Activated naive CD8-positive, alpha-beta T cell treated with anti-CD3 and anti-CD28 coated beads for 36 hours (primary cell): ENCODE measurements at regions not wholly inside any gene's neighbourhood (a gene's known extent, or its start where the extent isn't known, plus 50 kb on each side); places are given as distances from the start of the nearest gene placed in this dataset.
A peak's percentile ranks its signal among the peaks of the same experiment; 100 is the strongest.

Experiments
- DNase-seq: peaks from one replicate; pipeline ENCODE4 v3.0.0; 2021
- H3K27ac Mint-ChIP-seq: one replicate; pipeline ENCODE4 v1.8.0; 2022; ENCODE audit warnings: mild to moderate bottlenecking, moderate library complexity, mixed read lengths
- H3K27me3 Mint-ChIP-seq: one replicate; pipeline ENCODE4 v1.8.0; 2022; ENCODE audit warnings: mild to moderate bottlenecking, mixed read lengths
- H3K36me3 Mint-ChIP-seq: one replicate; pipeline ENCODE4 v1.8.0; 2021; ENCODE audit warnings: mild to moderate bottlenecking, mixed read lengths
- H3K4me1 Mint-ChIP-seq: one replicate; pipeline ENCODE4 v1.8.0; 2021; ENCODE audit warnings: mixed read lengths
- H3K4me3 Mint-ChIP-seq: one replicate; pipeline ENCODE4 v1.8.0; 2022; ENCODE audit warnings: mild to moderate bottlenecking, moderate library complexity, mixed read lengths
- H3K9me3 Mint-ChIP-seq: one replicate; pipeline ENCODE4 v1.8.0; 2022; ENCODE audit warnings: mixed read lengths

GRCh38 chr3:107870943-107871638 is 219.7 kb downstream of the CD47 start:
- Mint-ChIP-seq H3K9me3 (peaks cover 2% of the 10 kb centered on the region), H3K36me3 (no peaks in the 10 kb centered on the region), H3K27me3 (peaks cover 12% of the 10 kb centered on the region), H3K27ac (peak overlapping the region; percentile 63), H3K4me3 (no peak overlapping the region), H3K4me1 (peaks cover 9% of the 10 kb centered on the region)
- DNase-seq = no peak

GRCh38 chr3:107870096-107870495 is 220.7 kb downstream of the CD47 start:
- no peak for DNase-seq
- Mint-ChIP-seq H3K27me3 (peaks cover 11% of the 10 kb centered on the region), H3K9me3 (peaks cover 2% of the 10 kb centered on the region)

GRCh38 chr3:107868449-107868848 is 222.4 kb downstream of the CD47 start:
- Mint-ChIP-seq H3K27ac (no peak overlapping the region), H3K4me3 (no peak overlapping the region)

More at GRCh38 chr3:107870096-107870495, 220.7 kb downstream of the CD47 start:
- no peak overlapping the region for H3K4me3 Mint-ChIP-seq
- peaks cover 9% of the 10 kb centered on the region for H3K4me1 Mint-ChIP-seq
- H3K36me3 Mint-ChIP-seq = no peaks in the 10 kb centered on the region
- H3K27ac Mint-ChIP-seq = no peak overlapping the region

GRCh38 chr3:107861904-107862303 is 228.9 kb downstream of the CD47 start:
- Mint-ChIP-seq H3K4me1 (no peaks in the 10 kb centered on the region), H3K4me3 (no peak overlapping the region), H3K27ac (no peak overlapping the region), H3K9me3 (no peaks in the 10 kb centered on the region), H3K27me3 (no peaks in the 10 kb centered on the region), H3K36me3 (no peaks in the 10 kb centered on the region)
- DNase-seq = no peak

More at GRCh38 chr3:107868449-107868848, 222.4 kb downstream of the CD47 start:
- no peaks in the 10 kb centered on the region for H3K36me3 Mint-ChIP-seq
- no peaks in the 10 kb centered on the region for H3K27me3 Mint-ChIP-seq
- H3K9me3 Mint-ChIP-seq = peaks cover 2% of the 10 kb centered on the region
- DNase-seq = no peak
- peaks cover 9% of the 10 kb centered on the region for H3K4me1 Mint-ChIP-seq

- H3K27me3 Mint-ChIP-seq = no peaks in the 10 kb centered on the region
- H3K36me3 Mint-ChIP-seq = no peaks in the 10 kb centered on the region
- H3K27ac Mint-ChIP-seq = no peak overlapping the region
- no peaks in the 10 kb centered on the region for H3K9me3 Mint-ChIP-seq
- DNase-seq = no peak
- H3K4me3 Mint-ChIP-seq = no peak overlapping the region
- H3K4me1 Mint-ChIP-seq = no peaks in the 10 kb centered on the region
Observed at GRCh38 chr3:107861422-107861821, 229.4 kb downstream of the CD47 start.
